ENCODE measurements at regions not wholly inside any gene's neighbourhood (a gene's known extent, or its start where the extent isn't known, plus 50 kb on each side); places are given as distances from the start of the nearest gene placed in this dataset.

GRCh38 chr18:47343291-47343690 is 91.8 kb upstream of the SKOR2 start:
- DNase-seq (ENCODE audit: extremely low read depth, insufficient read length), result no peak
- TF ChIP-seq, protein P1, sequence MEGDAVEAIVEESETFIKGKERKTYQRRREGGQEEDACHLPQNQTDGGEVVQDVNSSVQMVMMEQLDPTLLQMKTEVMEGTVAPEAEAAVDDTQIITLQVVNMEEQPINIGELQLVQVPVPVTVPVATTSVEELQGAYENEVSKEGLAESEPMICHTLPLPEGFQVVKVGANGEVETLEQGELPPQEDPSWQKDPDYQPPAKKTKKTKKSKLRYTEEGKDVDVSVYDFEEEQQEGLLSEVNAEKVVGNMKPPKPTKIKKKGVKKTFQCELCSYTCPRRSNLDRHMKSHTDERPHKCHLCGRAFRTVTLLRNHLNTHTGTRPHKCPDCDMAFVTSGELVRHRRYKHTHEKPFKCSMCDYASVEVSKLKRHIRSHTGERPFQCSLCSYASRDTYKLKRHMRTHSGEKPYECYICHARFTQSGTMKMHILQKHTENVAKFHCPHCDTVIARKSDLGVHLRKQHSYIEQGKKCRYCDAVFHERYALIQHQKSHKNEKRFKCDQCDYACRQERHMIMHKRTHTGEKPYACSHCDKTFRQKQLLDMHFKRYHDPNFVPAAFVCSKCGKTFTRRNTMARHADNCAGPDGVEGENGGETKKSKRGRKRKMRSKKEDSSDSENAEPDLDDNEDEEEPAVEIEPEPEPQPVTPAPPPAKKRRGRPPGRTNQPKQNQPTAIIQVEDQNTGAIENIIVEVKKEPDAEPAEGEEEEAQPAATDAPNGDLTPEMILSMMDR (IDR thresholded peaks at IDR 0.05; ENCODE audit: insufficient read depth, low read length, poor library complexity, severe bottlenecking), result no peak
- Histone ChIP-seq H3K36me3 (ENCODE audit: control insufficient read depth, insufficient read depth, low read length) (no peaks in the 10 kb centered on the region), H3K4me3 (replicated peaks; ENCODE audit: low read depth, low read length) (no peak overlapping the region), H3K27me3 (replicated peaks; ENCODE audit: control insufficient read depth, insufficient read depth, low read length) (no peaks in the 10 kb centered on the region)

DNA sequence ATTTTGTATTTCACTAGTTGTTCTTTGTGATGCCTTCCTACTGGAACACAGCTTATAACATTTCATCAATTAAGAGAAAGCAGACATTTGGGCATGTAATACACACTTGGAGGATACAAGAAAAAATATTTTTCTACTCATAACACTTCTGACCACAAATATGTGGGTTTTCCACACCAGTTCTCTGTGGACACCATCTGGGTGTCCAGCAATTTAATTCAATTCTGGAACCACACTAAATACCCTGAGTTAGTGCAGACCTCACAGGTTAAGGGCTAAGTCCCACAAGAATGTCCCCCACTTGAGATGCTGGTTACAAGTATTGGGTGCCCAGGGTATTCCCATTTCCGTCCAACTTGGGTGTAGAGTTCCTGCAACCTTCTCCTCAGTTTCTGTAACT is 91.1 kb upstream of the SKOR2 start:
- Histone ChIP-seq H3K27me3 (replicated peaks; ENCODE audit: control insufficient read depth, insufficient read depth, low read length) (no peaks in the 10 kb centered on the region), H3K36me3 (ENCODE audit: control insufficient read depth, insufficient read depth, low read length) (no peaks in the 10 kb centered on the region), H3K4me3 (replicated peaks; ENCODE audit: low read depth, low read length) (no peak overlapping the region)
- no peak for DNase-seq (ENCODE audit: extremely low read depth, insufficient read length)
- TF ChIP-seq, protein P1 (IDR thresholded peaks at IDR 0.05; ENCODE audit: insufficient read depth, low read length, poor library complexity, severe bottlenecking), result no peak

DNA sequence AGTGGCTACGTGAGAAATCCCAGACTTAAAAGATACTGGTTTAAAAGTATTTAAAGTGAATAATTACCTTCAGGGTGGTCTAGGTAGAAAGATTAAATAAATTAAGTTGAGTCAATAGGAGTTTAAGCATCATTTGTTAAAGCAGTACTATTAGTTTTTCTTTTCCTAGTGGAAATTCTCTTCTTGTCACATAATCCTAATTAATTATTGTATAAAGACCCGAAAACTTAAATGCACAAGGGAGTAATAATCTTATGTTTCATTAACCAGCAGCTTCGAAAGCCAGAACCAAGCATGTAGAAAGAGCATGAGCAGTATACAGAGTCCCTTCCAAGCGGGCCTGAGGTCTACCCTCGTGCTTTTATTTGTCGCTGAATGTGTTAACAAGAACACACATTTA is 90.2 kb upstream of the SKOR2 start:
- H3K27me3 ChIP-seq (replicated peaks; ENCODE audit: control insufficient read depth, insufficient read depth, low read length), result no peaks in the 10 kb centered on the region
- TF ChIP-seq, protein P1 (IDR thresholded peaks at IDR 0.05; ENCODE audit: insufficient read depth, low read length, poor library complexity, severe bottlenecking), result no peak
- H3K36me3 ChIP-seq (ENCODE audit: control insufficient read depth, insufficient read depth, low read length), result no peaks in the 10 kb centered on the region
- no peak overlapping the region for H3K4me3 ChIP-seq (replicated peaks; ENCODE audit: low read depth, low read length)
- DNase-seq (ENCODE audit: extremely low read depth, insufficient read length), result no peak

DNA sequence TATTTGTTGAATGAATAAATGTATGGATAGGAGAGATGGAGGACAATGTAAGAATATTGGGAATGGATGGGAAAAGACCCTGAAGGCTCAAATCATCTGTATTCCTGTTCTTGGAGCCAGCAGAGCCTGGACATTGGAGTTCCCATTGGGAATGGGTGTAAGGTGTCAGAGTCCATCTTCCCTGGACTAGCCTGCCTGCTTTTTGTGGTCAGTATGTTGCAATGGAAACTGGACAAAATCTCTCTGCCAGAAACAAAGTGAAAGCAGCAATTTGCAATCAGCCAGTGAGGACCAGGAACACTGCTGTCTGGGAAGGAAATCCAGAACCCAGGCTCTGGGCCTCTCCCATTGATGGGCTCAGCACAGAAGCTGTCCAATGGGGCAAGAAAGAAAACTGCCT is 83.5 kb upstream of the SKOR2 start:
- TF ChIP-seq, protein P1 (IDR thresholded peaks at IDR 0.05; ENCODE audit: insufficient read depth, low read length, poor library complexity, severe bottlenecking), result no peak

DNA sequence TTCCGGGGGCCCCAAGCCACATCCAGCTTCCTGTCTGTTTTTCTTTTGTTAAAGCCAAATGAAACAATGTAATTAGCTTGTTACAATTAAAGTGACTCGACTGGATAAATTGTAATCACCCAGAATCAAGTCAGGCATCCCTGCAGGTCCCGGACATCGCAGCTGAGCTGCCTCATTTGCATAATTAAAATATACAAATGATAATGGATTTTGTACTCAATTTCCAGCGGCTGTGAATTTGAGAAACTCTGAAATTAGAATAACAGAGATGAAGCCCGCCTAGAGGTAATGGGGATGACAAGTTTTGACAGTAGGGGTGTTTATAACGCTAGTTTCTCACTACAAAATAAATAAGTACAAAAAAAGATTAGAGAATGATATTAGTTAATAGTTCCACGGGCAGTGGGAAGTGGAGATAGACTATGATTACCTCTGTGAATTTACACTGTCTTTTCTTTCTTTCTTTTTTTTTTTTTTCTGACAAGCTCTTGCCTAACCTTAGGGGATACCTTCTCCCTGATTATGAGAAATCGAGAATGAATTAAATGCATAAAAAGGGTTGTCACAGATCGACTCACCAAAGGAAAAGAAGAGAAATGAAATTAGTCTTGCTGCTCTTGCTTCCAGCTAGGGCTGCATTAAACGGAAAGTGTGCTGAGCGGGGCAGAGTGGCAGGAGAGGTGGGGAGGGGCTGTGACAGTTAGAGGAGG is 82.6 kb upstream of the SKOR2 start:
- Histone ChIP-seq H3K36me3 (ENCODE audit: control insufficient read depth, insufficient read depth, low read length) (no peaks in the 10 kb centered on the region), H3K27me3 (replicated peaks; ENCODE audit: control insufficient read depth, insufficient read depth, low read length) (no peaks in the 10 kb centered on the region; the same call in 1 of the 2 replicates), H3K4me3 (replicated peaks; ENCODE audit: low read depth, low read length) (no peak overlapping the region)
- no peak for DNase-seq (ENCODE audit: extremely low read depth, insufficient read length)
- TF ChIP-seq, protein P1 (IDR thresholded peaks at IDR 0.05; ENCODE audit: insufficient read depth, low read length, poor library complexity, severe bottlenecking), result no peak

More for the DNA sequence above, 83.5 kb upstream of the SKOR2 start:
- no peaks in the 10 kb centered on the region for H3K36me3 ChIP-seq (ENCODE audit: control insufficient read depth, insufficient read depth, low read length)
- H3K27me3 ChIP-seq (replicated peaks; ENCODE audit: control insufficient read depth, insufficient read depth, low read length), result no peaks in the 10 kb centered on the region; the same call in 1 of the 2 replicates
- no peak overlapping the region for H3K4me3 ChIP-seq (replicated peaks; ENCODE audit: low read depth, low read length)
- DNase-seq (ENCODE audit: extremely low read depth, insufficient read length), result no peak
